Smooth muscle cell (in vitro differentiated cells): ENCODE measurements at regions not wholly inside any gene's neighbourhood (a gene's known extent, or its start where the extent isn't known, plus 50 kb on each side); places are given as distances from the start of the nearest gene placed in this dataset.

Source experiments
- DNase-seq: peaks from one replicate; lab custom pipeline; 2025; ENCODE audit not compliant: unreplicated experiment; lab: John Stamatoyannopoulos, UW
- H2AFZ ChIP-seq: fragments of 200-600 bp; sonication (generic); 2 replicates; pipeline ENCODE4 v1.6.0; 2016; ENCODE audit warnings: antibody characterized with exemption, low read depth, mild to moderate bottlenecking
- H3F3A ChIP-seq: fragments of 200-600 bp; sonication (generic); 2 replicates; pipeline ENCODE4 v1.6.0; 2017; ENCODE audit warnings: antibody characterized with exemption, low read depth
- H3K27ac ChIP-seq: fragments of 200-600 bp; sonication (generic); 2 replicates; pipeline ENCODE4 v1.5.1; 2016; ENCODE audit warnings: low read depth, mild to moderate bottlenecking
- H3K27me3 ChIP-seq: fragments of 200-600 bp; sonication (generic); 2 replicates; pipeline ENCODE4 v1.6.1; 2016; ENCODE audit warnings: low read depth, mild to moderate bottlenecking
- H3K36me3 ChIP-seq: fragments of 200-600 bp; sonication (generic); 2 replicates; pipeline ENCODE4 v1.5.1; 2016; ENCODE audit warnings: low read depth
- H3K4me1 ChIP-seq: fragments of 200-600 bp; sonication (generic); 2 replicates; pipeline ENCODE4 v1.5.1; 2016; ENCODE audit warnings: low read depth
- H3K4me2 ChIP-seq: fragments of 200-600 bp; sonication (generic); 2 replicates; pipeline ENCODE4 v1.6.0; 2016; ENCODE audit warnings: mild to moderate bottlenecking
- H3K4me3 ChIP-seq: fragments of 200-600 bp; sonication (generic); 2 replicates; pipeline ENCODE4 v1.5.1; 2016; ENCODE audit warnings: mild to moderate bottlenecking
- H3K79me2 ChIP-seq: fragments of 200-600 bp; sonication (generic); 2 replicates; pipeline ENCODE4 v1.6.0; 2016; ENCODE audit warnings: low read depth, mild to moderate bottlenecking
- H3K9ac ChIP-seq: fragments of 200-600 bp; sonication (generic); 2 replicates; pipeline ENCODE4 v1.6.0; 2016; ENCODE audit warnings: low read depth
- H3K9me3 ChIP-seq: fragments of 200-600 bp; sonication (generic); replicated peaks from 2 replicates; pipeline ENCODE4 v1.5.1; 2016; ENCODE audit warnings: low read depth
- H4K20me1 ChIP-seq: fragments of 200-600 bp; sonication (generic); 2 replicates; pipeline ENCODE4 v1.6.0; 2016; ENCODE audit warnings: low read depth
- WGBS: methylation state at CpG from one replicate; pipeline ENCODE4 v1.1.7; 2016; ENCODE audit warnings: low lambda C conversion rate; 5-methylcytosine and 5-hydroxymethylcytosine counted together
- TF ChIP-seq, protein P1 (sequence below): fragments of 200-600 bp; sonication (generic); IDR thresholded peaks from 2 replicates; pipeline ENCODE4 v1.5.1; 2017; ENCODE audit warnings: borderline replicate concordance, mild to moderate bottlenecking, antibody characterized with exemption; ENCODE audit not compliant: insufficient read depth, poor library complexity, severe bottlenecking

DNA sequence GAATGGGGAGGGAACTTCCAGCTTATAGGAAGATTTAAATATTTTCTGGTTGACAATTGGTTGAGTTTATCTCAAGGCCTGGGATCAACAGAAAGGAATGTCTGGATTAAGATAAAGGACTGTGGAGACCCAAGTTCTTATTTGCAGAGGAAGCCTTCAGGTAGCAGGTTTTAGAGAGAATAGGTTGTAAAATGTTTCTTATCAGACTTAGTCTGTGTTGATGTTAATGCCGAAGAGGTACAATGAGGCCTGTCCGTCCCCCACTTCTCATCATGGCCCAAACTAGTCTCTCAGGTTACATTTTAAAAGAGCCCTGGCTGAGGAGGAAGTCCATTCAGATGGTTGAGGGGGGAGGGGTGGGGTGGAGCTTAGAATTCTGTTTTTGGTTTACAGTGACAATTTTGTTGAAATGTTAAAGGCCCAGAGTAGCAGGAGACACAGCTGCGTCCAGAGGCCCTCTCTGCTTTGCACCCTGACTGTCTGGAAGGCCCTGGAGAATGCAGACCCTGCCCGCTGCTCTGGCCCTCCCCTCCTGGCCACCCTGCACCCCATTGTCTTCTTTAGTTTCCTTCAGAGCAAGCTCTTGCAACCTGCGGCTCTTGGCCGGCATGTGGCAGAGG, 672.5 kb upstream of the TMEM132C start:
- Histone ChIP-seq H3K4me1 (peaks cover 10% of the 10 kb centered on the region), H3K79me2 (no peaks in the 10 kb centered on the region), H3K4me2 (no peak overlapping the region), H3F3A (no peaks in the 10 kb centered on the region), H3K36me3 (no peaks in the 10 kb centered on the region), H3K27me3 (no peaks in the 10 kb centered on the region), H3K9me3 (no peaks in the 10 kb centered on the region), H4K20me1 (no peaks in the 10 kb centered on the region), H3K9ac (no peak overlapping the region), H2AFZ (no peak overlapping the region), H3K27ac (no peak overlapping the region), H3K4me3 (no peak overlapping the region)
- TF ChIP-seq, protein P1, sequence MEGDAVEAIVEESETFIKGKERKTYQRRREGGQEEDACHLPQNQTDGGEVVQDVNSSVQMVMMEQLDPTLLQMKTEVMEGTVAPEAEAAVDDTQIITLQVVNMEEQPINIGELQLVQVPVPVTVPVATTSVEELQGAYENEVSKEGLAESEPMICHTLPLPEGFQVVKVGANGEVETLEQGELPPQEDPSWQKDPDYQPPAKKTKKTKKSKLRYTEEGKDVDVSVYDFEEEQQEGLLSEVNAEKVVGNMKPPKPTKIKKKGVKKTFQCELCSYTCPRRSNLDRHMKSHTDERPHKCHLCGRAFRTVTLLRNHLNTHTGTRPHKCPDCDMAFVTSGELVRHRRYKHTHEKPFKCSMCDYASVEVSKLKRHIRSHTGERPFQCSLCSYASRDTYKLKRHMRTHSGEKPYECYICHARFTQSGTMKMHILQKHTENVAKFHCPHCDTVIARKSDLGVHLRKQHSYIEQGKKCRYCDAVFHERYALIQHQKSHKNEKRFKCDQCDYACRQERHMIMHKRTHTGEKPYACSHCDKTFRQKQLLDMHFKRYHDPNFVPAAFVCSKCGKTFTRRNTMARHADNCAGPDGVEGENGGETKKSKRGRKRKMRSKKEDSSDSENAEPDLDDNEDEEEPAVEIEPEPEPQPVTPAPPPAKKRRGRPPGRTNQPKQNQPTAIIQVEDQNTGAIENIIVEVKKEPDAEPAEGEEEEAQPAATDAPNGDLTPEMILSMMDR: no peak
- 48% methylated on average over 6 of the region's 6 CpGs for WGBS
- DNase-seq: no peak

DNA sequence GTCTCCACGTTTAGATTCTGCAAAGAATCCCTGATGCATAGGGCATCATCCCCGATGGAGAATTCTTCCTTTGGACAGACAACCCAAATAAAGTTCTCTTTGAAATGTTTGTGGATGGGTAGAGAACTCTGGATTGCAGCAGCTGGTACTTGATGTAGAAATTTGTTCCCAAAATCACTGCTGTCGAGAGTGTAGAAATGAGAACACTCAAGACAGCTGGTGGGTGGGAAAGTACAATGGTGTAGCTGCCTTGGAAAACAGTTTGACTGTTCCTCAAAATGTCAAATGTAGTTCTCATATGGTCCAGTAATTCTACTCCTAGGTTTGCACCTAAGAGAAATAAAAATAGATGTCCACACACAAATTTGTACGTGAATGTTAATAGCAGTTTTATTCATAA, 671.5 kb upstream of the TMEM132C start:
- no peak overlapping the region for H3K27ac ChIP-seq
- H3F3A ChIP-seq: no peaks in the 10 kb centered on the region
- WGBS: 89% methylated on average over 4 of the region's 4 CpGs
- H2AFZ ChIP-seq: no peak overlapping the region
- H3K9me3 ChIP-seq: no peaks in the 10 kb centered on the region
- H3K79me2 ChIP-seq: no peaks in the 10 kb centered on the region
- no peak overlapping the region for H3K4me3 ChIP-seq
- no peak for DNase-seq
- TF ChIP-seq, protein P1: no peak
- H4K20me1 ChIP-seq: no peaks in the 10 kb centered on the region
- no peaks in the 10 kb centered on the region for H3K27me3 ChIP-seq
- H3K4me2 ChIP-seq: no peak overlapping the region
- peaks cover 10% of the 10 kb centered on the region for H3K4me1 ChIP-seq
- no peaks in the 10 kb centered on the region for H3K36me3 ChIP-seq
- no peak overlapping the region for H3K9ac ChIP-seq

DNA sequence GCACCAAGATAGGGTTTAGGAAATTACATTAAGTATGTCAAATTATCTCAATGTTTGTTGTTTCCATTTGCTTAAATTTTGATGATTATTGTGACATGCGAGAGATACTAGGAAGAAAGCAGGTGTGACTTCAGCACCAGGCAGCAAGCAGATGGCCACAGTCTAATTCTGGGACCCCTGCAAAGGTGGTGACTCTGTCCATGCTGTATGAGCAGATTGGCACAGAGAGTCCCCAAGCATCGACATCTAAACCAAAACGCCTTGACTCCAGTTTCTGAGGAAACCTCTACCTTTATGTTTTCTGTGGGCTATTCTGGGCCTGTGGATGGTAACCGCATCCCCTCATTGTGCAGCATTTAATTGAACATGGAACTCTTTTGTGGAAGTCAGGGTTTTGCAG, 670.1 kb upstream of the TMEM132C start:
- H3K4me3 ChIP-seq: no peak overlapping the region
- H4K20me1 ChIP-seq: no peaks in the 10 kb centered on the region
- WGBS: 94% methylated on average over 4 of the region's 4 CpGs
- no peak overlapping the region for H2AFZ ChIP-seq
- no peaks in the 10 kb centered on the region for H3K36me3 ChIP-seq
- H3K9ac ChIP-seq: no peak overlapping the region
- H3K27ac ChIP-seq: no peak overlapping the region
- DNase-seq: no peak
- no peaks in the 10 kb centered on the region for H3F3A ChIP-seq
- no peak overlapping the region for H3K4me2 ChIP-seq
- TF ChIP-seq, protein P1: no peak
- no peaks in the 10 kb centered on the region for H3K79me2 ChIP-seq
- peaks cover 10% of the 10 kb centered on the region for H3K4me1 ChIP-seq
- no peaks in the 10 kb centered on the region for H3K9me3 ChIP-seq
- H3K27me3 ChIP-seq: no peaks in the 10 kb centered on the region

DNA sequence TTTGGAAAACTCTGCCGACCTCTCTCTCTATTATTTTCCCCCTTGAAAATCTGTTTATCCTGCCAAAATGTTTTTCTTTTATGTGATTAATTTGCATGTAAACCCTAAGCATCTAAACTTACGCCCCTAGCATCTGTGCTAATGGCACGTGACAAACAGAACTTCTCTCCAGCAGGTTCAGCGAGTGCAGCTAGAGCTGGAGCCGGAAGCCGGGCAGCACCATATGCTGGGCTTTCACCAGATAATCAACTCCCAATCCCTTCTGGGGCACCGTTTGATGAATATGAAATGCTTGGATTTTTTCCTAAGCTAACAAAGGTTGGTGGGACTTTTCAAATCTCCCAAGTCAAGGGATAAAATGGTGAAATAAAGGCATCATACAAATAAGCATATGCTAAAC, 667.5 kb upstream of the TMEM132C start:
- Histone ChIP-seq H3K36me3 (no peaks in the 10 kb centered on the region), H3K9ac (no peak overlapping the region), H2AFZ (no peak overlapping the region), H3K4me2 (no peak overlapping the region), H3K4me3 (no peak overlapping the region), H3K27ac (no peak overlapping the region), H3K9me3 (no peaks in the 10 kb centered on the region), H3K27me3 (no peaks in the 10 kb centered on the region), H4K20me1 (no peaks in the 10 kb centered on the region), H3K79me2 (no peaks in the 10 kb centered on the region), H3K4me1 (peaks cover 6% of the 10 kb centered on the region), H3F3A (no peaks in the 10 kb centered on the region)
- WGBS: 89% methylated on average over 7 of the region's 7 CpGs
- TF ChIP-seq, protein P1: no peak
- no peak for DNase-seq
